Pons (tissue), 1 donor: ENCODE measurements at regions not wholly inside any gene's neighbourhood (a gene's known extent, or its start where the extent isn't known, plus 50 kb on each side); places are given as distances from the start of the nearest gene placed in this dataset.
"Not testable (repeated sequence)": the region's sequence is repeated elsewhere in the genome, so short reads cannot be mapped to it uniquely, and the experiment has no call there.

Source experiments
- DNase-seq: peaks from one replicate; pipeline ENCODE4 v3.0.0-alpha.2; 2016; ENCODE audit warnings: low spot score

GRCh38 chr1:79224537-79224936 lies 218.0 kb upstream of the ADGRL4 start:
- DNase-seq = no peak

- no peak for DNase-seq
These were observed 214.0 kb upstream of the ADGRL4 start for GRCh38 chr1:79220509-79220908.

- no peak for DNase-seq
These were observed 208.8 kb upstream of the ADGRL4 start for GRCh38 chr1:79215311-79215710.

GRCh38 chr1:79207786-79208185 lies 201.3 kb upstream of the ADGRL4 start:
- DNase-seq = no peak

- no peak for DNase-seq
These were observed 200.8 kb upstream of the ADGRL4 start for GRCh38 chr1:79207331-79207730.

- DNase-seq = no peak
These were observed 198.4 kb upstream of the ADGRL4 start for GRCh38 chr1:79204779-79205479.

GRCh38 chr1:79198832-79199231 lies 192.3 kb upstream of the ADGRL4 start:
- DNase-seq = no peak

- DNase-seq = peak; percentile 40
These were observed 190.9 kb upstream of the ADGRL4 start for GRCh38 chr1:79197421-79197820.

- DNase-seq = no peak
These were observed 189.7 kb upstream of the ADGRL4 start for GRCh38 chr1:79196211-79196610.

- DNase-seq = no peak
These were observed 186.9 kb upstream of the ADGRL4 start for GRCh38 chr1:79193211-79194079.

- DNase-seq = no peak
These were observed 183.5 kb upstream of the ADGRL4 start for GRCh38 chr1:79190074-79190473.

- DNase-seq = no peak
These were observed 181.8 kb upstream of the ADGRL4 start for GRCh38 chr1:79188337-79188736.

- DNase-seq = no peak
These were observed 179.7 kb upstream of the ADGRL4 start for GRCh38 chr1:79186260-79186659.

GRCh38 chr1:79177844-79178243 lies 171.3 kb upstream of the ADGRL4 start:
- no peak for DNase-seq

- no peak for DNase-seq
These were observed 154.5 kb upstream of the ADGRL4 start for GRCh38 chr1:79161077-79161476.

GRCh38 chr1:79155991-79156390 lies 149.5 kb upstream of the ADGRL4 start:
- no peak for DNase-seq

- no peak for DNase-seq
These were observed 144.7 kb upstream of the ADGRL4 start for GRCh38 chr1:79151006-79151796.

- no peak for DNase-seq
These were observed 144.0 kb upstream of the ADGRL4 start for GRCh38 chr1:79150576-79150975.

GRCh38 chr1:79138227-79138626 lies 131.7 kb upstream of the ADGRL4 start:
- not testable (repeated sequence) for DNase-seq

- no peak for DNase-seq
These were observed 127.3 kb upstream of the ADGRL4 start for GRCh38 chr1:79133774-79134364.

- DNase-seq = no peak
These were observed 125.1 kb upstream of the ADGRL4 start for GRCh38 chr1:79131626-79132025.

GRCh38 chr1:79129914-79130313 lies 123.4 kb upstream of the ADGRL4 start:
- DNase-seq = no peak
